ENCODE measurements at regions not wholly inside any gene's neighbourhood (a gene's known extent, or its start where the extent isn't known, plus 50 kb on each side); places are given as distances from the start of the nearest gene placed in this dataset.

GRCh38 chr10:80697926-80698325, 160.2 kb downstream of the SH2D4B start:
- POLR2A ChIA-PET = no interaction called here
- no peak for DNase-seq (ENCODE audit: extremely low spot score)
- CTCF ChIA-PET = interaction anchor here (1.7 kb wide), 1 partner anchor 482 kb away, joined by 4 read pairs; no protein-coding TSS in a partner anchor
- TF ChIP-seq CTCF (IDR thresholded peaks at IDR 0.05; ENCODE audit: control extremely low read depth, extremely low read depth, low read depth, missing control alignments) = no peak

GRCh38 chr10:80699602-80700039, 161.9 kb downstream of the SH2D4B start:
- ChIA-PET POLR2A (no interaction called here), CTCF (interaction anchor here (0.7 to 5.2 kb wide), 36 partner anchors 8 to 480 kb away, joined by 3 to 54 read pairs (median 6); no protein-coding TSS in a partner anchor)
- peak; percentile 97 for TF ChIP-seq CTCF (IDR thresholded peaks at IDR 0.05; ENCODE audit: control extremely low read depth, extremely low read depth, low read depth, missing control alignments)
- peak; percentile 81 for DNase-seq (ENCODE audit: extremely low spot score)

GRCh38 chr10:80700252-80700651, 162.6 kb downstream of the SH2D4B start:
- ChIA-PET CTCF (interaction anchor here (0.7 to 5.2 kb wide), 34 partner anchors 8 to 479 kb away, joined by 3 to 54 read pairs (median 6); no protein-coding TSS in a partner anchor), POLR2A (no interaction called here)
- TF ChIP-seq CTCF (IDR thresholded peaks at IDR 0.05; ENCODE audit: control extremely low read depth, extremely low read depth, low read depth, missing control alignments) = no peak
- DNase-seq (ENCODE audit: extremely low spot score) = no peak

GRCh38 chr10:80700760-80701444, 163.2 kb downstream of the SH2D4B start:
- no peak for DNase-seq (ENCODE audit: extremely low spot score)
- ChIA-PET CTCF (interaction anchor here (0.8 to 5.2 kb wide), 25 partner anchors 10 to 478 kb away, joined by 3 to 54 read pairs (median 7); no protein-coding TSS in a partner anchor), POLR2A (no interaction called here)
- no peak for TF ChIP-seq CTCF (IDR thresholded peaks at IDR 0.05; ENCODE audit: control extremely low read depth, extremely low read depth, low read depth, missing control alignments)

GRCh38 chr10:80701706-80702105, 164.0 kb downstream of the SH2D4B start:
- TF ChIP-seq CTCF (IDR thresholded peaks at IDR 0.05; ENCODE audit: control extremely low read depth, extremely low read depth, low read depth, missing control alignments) = no peak
- POLR2A ChIA-PET = no interaction called here
- CTCF ChIA-PET = interaction anchor here (0.9 to 5.2 kb wide), 10 partner anchors 8 to 317 kb away, joined by 3 to 54 read pairs (median 6); no protein-coding TSS in a partner anchor
- DNase-seq (ENCODE audit: extremely low spot score) = no peak

GRCh38 chr10:80702143-80702542, 164.4 kb downstream of the SH2D4B start:
- ChIA-PET POLR2A (no interaction called here), CTCF (interaction anchor here (0.9 to 5.2 kb wide), 8 partner anchors 9 to 317 kb away, joined by 3 to 54 read pairs (median 6); no protein-coding TSS in a partner anchor)
- no peak for TF ChIP-seq CTCF (IDR thresholded peaks at IDR 0.05; ENCODE audit: control extremely low read depth, extremely low read depth, low read depth, missing control alignments)
- DNase-seq (ENCODE audit: extremely low spot score) = no peak

Measured in GM10248 (cell line).